PC-3 (cell line): ENCODE measurements at regions not wholly inside any gene's neighbourhood (a gene's known extent, or its start where the extent isn't known, plus 50 kb on each side); places are given as distances from the start of the nearest gene placed in this dataset.

Source experiments
- CTCF ChIP-seq: fragments of 300-600 bp; sonication (generic); conservative IDR thresholded peaks from 2 replicates; pipeline ENCODE4 v1.5.1; 2017; ENCODE audit warnings: antibody characterized with exemption, low read depth, mild to moderate bottlenecking, low read length
- EZH2 ChIP-seq: fragments of 300-600 bp; sonication (generic); IDR thresholded peaks from one replicate; pipeline ENCODE4 v1.6.1; 2017; ENCODE audit warnings: antibody characterized with exemption, mild to moderate bottlenecking, low read length; ENCODE audit not compliant: unreplicated experiment
- EZH2phosphoT487 ChIP-seq: fragments of 300-600 bp; sonication (generic); IDR thresholded peaks from 2 replicates; pipeline ENCODE4 v1.6.1; 2018; ENCODE audit warnings: mild to moderate bottlenecking, antibody characterized with exemption, low read length, borderline replicate concordance

DNA sequence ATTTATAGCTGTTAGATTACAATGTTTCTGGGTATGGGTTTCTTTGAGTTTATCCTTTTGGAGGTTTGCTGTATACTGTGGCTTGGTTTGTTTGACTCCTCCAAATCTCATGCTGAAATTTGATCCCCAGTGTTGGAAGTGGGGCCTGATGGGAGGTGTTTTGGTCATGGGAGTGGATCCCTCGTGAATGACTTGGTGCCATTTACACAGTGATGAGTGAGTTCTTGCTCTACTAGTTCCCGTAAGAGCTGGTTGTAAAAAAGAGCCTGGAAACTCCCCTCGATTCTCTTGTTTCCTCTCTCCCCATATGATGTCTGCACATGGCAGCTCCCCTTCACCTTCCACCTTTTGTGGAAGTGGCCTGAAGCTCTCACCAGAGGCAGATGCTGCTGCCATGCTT is 324.1 kb downstream of the C7orf25 start:
- TF ChIP-seq CTCF (no peak), EZH2 (no peak), EZH2phosphoT487 (no peak)
